GM23338 (cell line): ENCODE measurements at regions not wholly inside any gene's neighbourhood (a gene's known extent, or its start where the extent isn't known, plus 50 kb on each side); places are given as distances from the start of the nearest gene placed in this dataset.

Experiments used
- ATAC-seq: fragments of 200-7000 bp; cut with Tn5 transposase; 3 replicates; pipeline ENCODE4 v1.9.1; 2020
- DNase-seq: peaks from one replicate; pipeline ENCODE4 v3.0.0-alpha.2; 2015; ENCODE audit warnings: low spot score
- H2AFZ ChIP-seq: fragments of 200-600 bp; sonication (generic); 2 replicates; pipeline ENCODE4 v1.8.0; 2016; ENCODE audit warnings: antibody characterized with exemption, mild to moderate bottlenecking, moderate library complexity
- H3F3A ChIP-seq: fragments of 200-600 bp; sonication (generic); replicated peaks from 2 replicates; pipeline ENCODE4 v1.8.0; 2017; ENCODE audit warnings: antibody characterized with exemption, mixed run types, low read depth
- H3K27ac ChIP-seq: fragments of 200-600 bp; sonication (generic); 2 replicates; pipeline ENCODE4 v1.6.1; 2016; ENCODE audit warnings: low read depth
- H3K27me3 ChIP-seq: fragments of 200-600 bp; sonication (generic); 2 replicates; pipeline ENCODE4 v1.8.0; 2016; ENCODE audit warnings: mild to moderate bottlenecking, mixed run types, moderate library complexity; ENCODE audit not compliant: insufficient read depth
- H3K36me3 ChIP-seq: fragments of 200-600 bp; sonication (generic); 2 replicates; pipeline ENCODE4 v1.8.0; 2016; ENCODE audit warnings: mild to moderate bottlenecking; ENCODE audit not compliant: insufficient read depth
- H3K4me1 ChIP-seq: fragments of 200-600 bp; sonication (generic); 2 replicates; pipeline ENCODE4 v1.8.0; 2016; ENCODE audit warnings: mild to moderate bottlenecking, moderate library complexity; ENCODE audit not compliant: insufficient read depth
- H3K4me2 ChIP-seq: fragments of 200-600 bp; sonication (generic); 2 replicates; pipeline ENCODE4 v1.7.1; 2017; ENCODE audit warnings: mixed run types
- H3K4me3 ChIP-seq: fragments of 200-600 bp; sonication (generic); 2 replicates; pipeline ENCODE4 v1.6.1; 2016; ENCODE audit warnings: mixed run types
- H3K79me2 ChIP-seq: fragments of 200-600 bp; sonication (generic); replicated peaks from 2 replicates; pipeline ENCODE4 v1.8.0; 2017; ENCODE audit warnings: mild to moderate bottlenecking; ENCODE audit not compliant: insufficient read depth
- H3K9me2 ChIP-seq: fragments of 200-600 bp; sonication (generic); 2 replicates; pipeline ENCODE4 v1.8.0; 2017; ENCODE audit not compliant: insufficient read depth
- H4K20me1 ChIP-seq: fragments of 200-600 bp; sonication (generic); replicated peaks from 2 replicates; pipeline ENCODE4 v1.8.0; 2017; ENCODE audit warnings: mild to moderate bottlenecking; ENCODE audit not compliant: insufficient read depth
- H3K27ac Mint-ChIP-seq: 2 replicates; pipeline ENCODE4 v1.8.0; 2020; ENCODE audit warnings: inconsistent platforms, mild to moderate bottlenecking, moderate library complexity, mixed read lengths
- H3K27me3 Mint-ChIP-seq: 3 replicates; pipeline ENCODE4 v1.8.0; 2022; ENCODE audit warnings: low read depth, mild to moderate bottlenecking, moderate library complexity, mixed read lengths, inconsistent platforms; ENCODE audit not compliant: insufficient read depth, poor library complexity
- H3K36me3 Mint-ChIP-seq: 3 replicates; pipeline ENCODE4 v1.8.0; 2021; ENCODE audit warnings: low read depth, mild to moderate bottlenecking, inconsistent platforms, moderate library complexity, mixed read lengths
- H3K4me1 Mint-ChIP-seq: 3 replicates; pipeline ENCODE4 v1.8.0; 2020; ENCODE audit warnings: mild to moderate bottlenecking, inconsistent platforms, mixed read lengths
- H3K4me3 Mint-ChIP-seq: 3 replicates; pipeline ENCODE4 v1.8.0; 2021; ENCODE audit warnings: moderate library complexity, mild to moderate bottlenecking, inconsistent platforms, mixed read lengths
- H3K9me3 Mint-ChIP-seq: 3 replicates; pipeline ENCODE4 v1.8.0; 2020; ENCODE audit warnings: moderate library complexity, mild to moderate bottlenecking, inconsistent platforms, mixed read lengths
- CREB1 ChIP-seq: fragments of 250-450 bp; sonication (Bioruptor Pico); IDR thresholded peaks from 2 replicates; pipeline ENCODE4 v1.5.0; 2020; ENCODE audit warnings: low read depth, mild to moderate bottlenecking, moderate library complexity
- EZH2phosphoT487 ChIP-seq: fragments of 200-600 bp; sonication (generic); IDR thresholded peaks from one replicate; pipeline ENCODE4 v1.8.1; 2018; ENCODE audit warnings: antibody characterized with exemption; ENCODE audit not compliant: unreplicated experiment
- NANOG ChIP-seq: IDR thresholded peaks from 2 replicates; pipeline ENCODE4 v1.6.1; 2016; ENCODE audit warnings: antibody characterized with exemption, borderline replicate concordance
- STAT1 ChIP-seq: IDR thresholded peaks from one replicate; pipeline ENCODE4 v1.6.1; 2016; ENCODE audit warnings: antibody characterized with exemption; ENCODE audit not compliant: unreplicated experiment
- ZNF114 ChIP-seq: fragments of 250-450 bp; sonication (Bioruptor Pico); IDR thresholded peaks from 2 replicates; pipeline ENCODE4 v1.5.0; 2020; ENCODE audit warnings: mild to moderate bottlenecking, moderate library complexity
- ZNF331 ChIP-seq: fragments of 250-450 bp; sonication (Bioruptor Pico); IDR thresholded peaks from 2 replicates; pipeline ENCODE4 v1.5.0; 2020; ENCODE audit warnings: low read depth, mild to moderate bottlenecking, moderate library complexity
- TF ChIP-seq, protein P1 (sequence below): IDR thresholded peaks from one replicate; pipeline ENCODE4 v1.6.1; 2018; ENCODE audit warnings: antibody characterized with exemption; ENCODE audit not compliant: unreplicated experiment
- TF ChIP-seq, protein P2 (sequence below): IDR thresholded peaks from 2 replicates; pipeline ENCODE4 v1.6.1; 2016; ENCODE audit warnings: antibody characterized with exemption

DNA sequence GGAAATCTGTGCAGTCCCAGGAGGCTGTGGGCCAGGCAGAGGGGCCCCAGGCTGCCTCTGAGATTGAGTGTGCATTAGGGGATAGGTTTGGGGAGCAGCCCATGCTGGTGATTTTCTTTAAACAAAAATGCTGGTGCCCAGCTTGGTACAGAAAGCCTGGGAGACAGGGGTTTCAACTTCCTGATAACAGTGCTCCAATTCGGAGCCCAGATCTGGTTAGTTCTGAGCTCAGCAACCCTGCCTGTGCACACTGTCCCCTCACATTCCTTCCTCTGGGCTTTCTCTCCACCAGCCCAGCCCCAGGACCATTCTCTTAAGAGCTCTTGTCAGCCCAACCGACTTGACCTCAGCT, 379.2 kb upstream of the ZMIZ1 start (continued):
- TF ChIP-seq, protein P1, sequence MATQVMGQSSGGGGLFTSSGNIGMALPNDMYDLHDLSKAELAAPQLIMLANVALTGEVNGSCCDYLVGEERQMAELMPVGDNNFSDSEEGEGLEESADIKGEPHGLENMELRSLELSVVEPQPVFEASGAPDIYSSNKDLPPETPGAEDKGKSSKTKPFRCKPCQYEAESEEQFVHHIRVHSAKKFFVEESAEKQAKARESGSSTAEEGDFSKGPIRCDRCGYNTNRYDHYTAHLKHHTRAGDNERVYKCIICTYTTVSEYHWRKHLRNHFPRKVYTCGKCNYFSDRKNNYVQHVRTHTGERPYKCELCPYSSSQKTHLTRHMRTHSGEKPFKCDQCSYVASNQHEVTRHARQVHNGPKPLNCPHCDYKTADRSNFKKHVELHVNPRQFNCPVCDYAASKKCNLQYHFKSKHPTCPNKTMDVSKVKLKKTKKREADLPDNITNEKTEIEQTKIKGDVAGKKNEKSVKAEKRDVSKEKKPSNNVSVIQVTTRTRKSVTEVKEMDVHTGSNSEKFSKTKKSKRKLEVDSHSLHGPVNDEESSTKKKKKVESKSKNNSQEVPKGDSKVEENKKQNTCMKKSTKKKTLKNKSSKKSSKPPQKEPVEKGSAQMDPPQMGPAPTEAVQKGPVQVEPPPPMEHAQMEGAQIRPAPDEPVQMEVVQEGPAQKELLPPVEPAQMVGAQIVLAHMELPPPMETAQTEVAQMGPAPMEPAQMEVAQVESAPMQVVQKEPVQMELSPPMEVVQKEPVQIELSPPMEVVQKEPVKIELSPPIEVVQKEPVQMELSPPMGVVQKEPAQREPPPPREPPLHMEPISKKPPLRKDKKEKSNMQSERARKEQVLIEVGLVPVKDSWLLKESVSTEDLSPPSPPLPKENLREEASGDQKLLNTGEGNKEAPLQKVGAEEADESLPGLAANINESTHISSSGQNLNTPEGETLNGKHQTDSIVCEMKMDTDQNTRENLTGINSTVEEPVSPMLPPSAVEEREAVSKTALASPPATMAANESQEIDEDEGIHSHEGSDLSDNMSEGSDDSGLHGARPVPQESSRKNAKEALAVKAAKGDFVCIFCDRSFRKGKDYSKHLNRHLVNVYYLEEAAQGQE, result no peak
- TF ChIP-seq ZNF331 (CRISPR knock-in tag), result no peak

- H2AFZ ChIP-seq, result no peak overlapping the region
- DNase-seq, result no peak
- Mint-ChIP-seq H3K4me1 (no peaks in the 10 kb centered on the region), H3K36me3 (no peaks in the 10 kb centered on the region; the same call in 2 of the 3 replicates), H3K9me3 (no peaks in the 10 kb centered on the region; the same call in 2 of the 3 replicates), H3K27ac (no peak overlapping the region), H3K27me3 (no peaks in the 10 kb centered on the region), H3K4me3 (no peak overlapping the region)
- no peaks in the 10 kb centered on the region for H3K79me2 ChIP-seq
- H3K4me3 ChIP-seq, result no peak overlapping the region
- H3K4me2 ChIP-seq, result no peak overlapping the region
- no peaks in the 10 kb centered on the region for H3K9me2 ChIP-seq
- H3K27me3 ChIP-seq, result no peaks in the 10 kb centered on the region
- H3K36me3 ChIP-seq, result no peaks in the 10 kb centered on the region
- H4K20me1 ChIP-seq, result no peaks in the 10 kb centered on the region
- no peak for ATAC-seq
- no peaks in the 10 kb centered on the region for H3K4me1 ChIP-seq
- H3F3A ChIP-seq, result no peaks in the 10 kb centered on the region
- H3K27ac ChIP-seq, result no peak overlapping the region
- TF ChIP-seq CREB1 (no peak), ZNF114 (CRISPR knock-in tag) (no peak), STAT1 (no peak)
Measured at GRCh38 chr10:78690354-78691111, 378.2 kb upstream of the ZMIZ1 start.

DNA sequence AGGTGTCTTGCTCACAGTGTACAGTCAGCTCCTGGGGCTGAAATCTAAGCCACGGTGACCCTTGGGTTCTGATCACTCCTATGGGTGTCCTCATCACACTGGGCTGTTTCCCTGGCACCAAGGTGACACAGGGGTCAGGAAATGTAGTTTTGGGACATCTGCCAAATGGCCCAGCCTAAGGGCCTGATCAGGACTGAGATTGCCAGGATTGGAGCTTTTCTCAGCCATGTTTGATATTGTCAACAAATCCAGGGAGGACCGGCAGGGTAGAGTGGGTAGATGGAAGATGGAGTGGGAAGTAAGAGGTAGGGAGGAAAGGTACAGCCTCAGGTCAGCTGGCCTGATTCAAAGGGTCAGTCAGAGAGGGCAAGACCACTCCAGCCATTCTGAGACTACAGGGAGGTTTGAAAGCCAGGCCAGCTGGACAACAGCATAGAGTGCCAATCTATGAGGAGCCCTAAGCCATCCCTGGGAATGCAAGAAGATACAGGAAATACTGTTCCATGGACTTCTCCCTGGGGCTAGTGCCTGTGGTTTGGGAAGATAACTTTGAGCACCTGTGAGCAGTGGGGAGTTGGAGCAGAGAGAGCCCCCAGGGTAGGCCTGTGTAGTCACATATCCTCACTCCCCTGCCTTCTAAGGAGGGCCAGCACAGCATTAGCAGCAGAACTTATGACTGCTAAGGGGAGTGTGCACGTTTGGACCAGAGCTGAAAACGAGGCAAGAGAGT, 377.3 kb upstream of the ZMIZ1 start:
- Histone ChIP-seq H3K36me3 (no peaks in the 10 kb centered on the region), H3F3A (no peaks in the 10 kb centered on the region), H3K4me2 (no peak overlapping the region), H2AFZ (no peak overlapping the region), H3K27me3 (no peaks in the 10 kb centered on the region), H3K79me2 (no peaks in the 10 kb centered on the region), H3K4me1 (no peaks in the 10 kb centered on the region), H3K9me2 (no peaks in the 10 kb centered on the region), H3K4me3 (no peak overlapping the region), H3K27ac (no peak overlapping the region), H4K20me1 (no peaks in the 10 kb centered on the region)
- DNase-seq (no peak), ATAC-seq (no peak)
- TF ChIP-seq ZNF114 (CRISPR knock-in tag), result no peak
- no peak for TF ChIP-seq EZH2phosphoT487
- TF ChIP-seq NANOG, result no peak
- TF ChIP-seq, protein P2, sequence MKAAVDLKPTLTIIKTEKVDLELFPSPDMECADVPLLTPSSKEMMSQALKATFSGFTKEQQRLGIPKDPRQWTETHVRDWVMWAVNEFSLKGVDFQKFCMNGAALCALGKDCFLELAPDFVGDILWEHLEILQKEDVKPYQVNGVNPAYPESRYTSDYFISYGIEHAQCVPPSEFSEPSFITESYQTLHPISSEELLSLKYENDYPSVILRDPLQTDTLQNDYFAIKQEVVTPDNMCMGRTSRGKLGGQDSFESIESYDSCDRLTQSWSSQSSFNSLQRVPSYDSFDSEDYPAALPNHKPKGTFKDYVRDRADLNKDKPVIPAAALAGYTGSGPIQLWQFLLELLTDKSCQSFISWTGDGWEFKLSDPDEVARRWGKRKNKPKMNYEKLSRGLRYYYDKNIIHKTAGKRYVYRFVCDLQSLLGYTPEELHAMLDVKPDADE, result no peak
- H3K4me1 Mint-ChIP-seq, result no peaks in the 10 kb centered on the region
- no peak overlapping the region for H3K27ac Mint-ChIP-seq
- H3K27me3 Mint-ChIP-seq, result no peaks in the 10 kb centered on the region
- no peaks in the 10 kb centered on the region; the same call in 2 of the 3 replicates for H3K9me3 Mint-ChIP-seq
- H3K36me3 Mint-ChIP-seq, result no peaks in the 10 kb centered on the region; the same call in 2 of the 3 replicates
- no peak overlapping the region for H3K4me3 Mint-ChIP-seq
